ENCODE measurements at regions not wholly inside any gene's neighbourhood (a gene's known extent, or its start where the extent isn't known, plus 50 kb on each side); places are given as distances from the start of the nearest gene placed in this dataset.

DNA sequence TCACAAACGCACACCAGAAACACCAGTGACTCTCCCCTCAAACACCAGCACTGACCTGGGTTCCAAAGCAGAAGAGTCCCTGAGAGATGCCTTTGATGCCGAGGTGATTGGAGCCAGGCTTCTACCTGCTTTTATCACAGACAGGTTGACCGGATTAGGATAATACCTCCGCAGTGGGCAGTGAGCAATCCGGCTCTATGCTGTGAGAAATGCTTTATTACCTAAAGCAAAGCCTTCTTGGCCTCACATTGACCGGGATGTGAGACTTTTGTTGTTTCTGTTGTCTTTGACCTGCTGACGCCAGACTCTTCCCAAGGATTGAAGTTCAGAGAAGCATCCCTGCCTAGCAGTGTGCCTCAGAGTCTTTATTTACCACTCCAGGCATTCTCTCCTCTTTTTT, 320.3 kb upstream of the CLINT1 start:
- DNase-seq (ENCODE audit: low spot score): no peak
- H3K27ac Mint-ChIP-seq: no peak overlapping the region
- ChIA-PET CTCF (no interaction called here), POLR2A (no interaction called here)
- H3K36me3 Mint-ChIP-seq: no peaks in the 10 kb centered on the region
- TF ChIP-seq ZMAT4 (CRISPR knock-in tag; IDR thresholded peaks at IDR 0.05): no peak
- TF ChIP-seq FOXP1 (CRISPR knock-in tag; IDR thresholded peaks at IDR 0.05; ENCODE audit: borderline replicate concordance): no peak
- no peak for TF ChIP-seq ZNF121 (CRISPR knock-in tag; IDR thresholded peaks at IDR 0.05)
- TF ChIP-seq NR2C2 (CRISPR knock-in tag; IDR thresholded peaks at IDR 0.05): no peak
- TF ChIP-seq, protein P1, sequence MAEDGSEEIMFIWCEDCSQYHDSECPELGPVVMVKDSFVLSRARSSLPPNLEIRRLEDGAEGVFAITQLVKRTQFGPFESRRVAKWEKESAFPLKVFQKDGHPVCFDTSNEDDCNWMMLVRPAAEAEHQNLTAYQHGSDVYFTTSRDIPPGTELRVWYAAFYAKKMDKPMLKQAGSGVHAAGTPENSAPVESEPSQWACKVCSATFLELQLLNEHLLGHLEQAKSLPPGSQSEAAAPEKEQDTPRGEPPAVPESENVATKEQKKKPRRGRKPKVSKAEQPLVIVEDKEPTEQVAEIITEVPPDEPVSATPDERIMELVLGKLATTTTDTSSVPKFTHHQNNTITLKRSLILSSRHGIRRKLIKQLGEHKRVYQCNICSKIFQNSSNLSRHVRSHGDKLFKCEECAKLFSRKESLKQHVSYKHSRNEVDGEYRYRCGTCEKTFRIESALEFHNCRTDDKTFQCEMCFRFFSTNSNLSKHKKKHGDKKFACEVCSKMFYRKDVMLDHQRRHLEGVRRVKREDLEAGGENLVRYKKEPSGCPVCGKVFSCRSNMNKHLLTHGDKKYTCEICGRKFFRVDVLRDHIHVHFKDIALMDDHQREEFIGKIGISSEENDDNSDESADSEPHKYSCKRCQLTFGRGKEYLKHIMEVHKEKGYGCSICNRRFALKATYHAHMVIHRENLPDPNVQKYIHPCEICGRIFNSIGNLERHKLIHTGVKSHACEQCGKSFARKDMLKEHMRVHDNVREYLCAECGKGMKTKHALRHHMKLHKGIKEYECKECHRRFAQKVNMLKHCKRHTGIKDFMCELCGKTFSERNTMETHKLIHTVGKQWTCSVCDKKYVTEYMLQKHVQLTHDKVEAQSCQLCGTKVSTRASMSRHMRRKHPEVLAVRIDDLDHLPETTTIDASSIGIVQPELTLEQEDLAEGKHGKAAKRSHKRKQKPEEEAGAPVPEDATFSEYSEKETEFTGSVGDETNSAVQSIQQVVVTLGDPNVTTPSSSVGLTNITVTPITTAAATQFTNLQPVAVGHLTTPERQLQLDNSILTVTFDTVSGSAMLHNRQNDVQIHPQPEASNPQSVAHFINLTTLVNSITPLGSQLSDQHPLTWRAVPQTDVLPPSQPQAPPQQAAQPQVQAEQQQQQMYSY (CRISPR knock-in tag; IDR thresholded peaks at IDR 0.05): no peak
- no peak for TF ChIP-seq ZNF232 (CRISPR knock-in tag; IDR thresholded peaks at IDR 0.05)
- TF ChIP-seq TP53 (CRISPR knock-in tag; IDR thresholded peaks at IDR 0.05): no peak
- TF ChIP-seq ETV6 (CRISPR knock-in tag; IDR thresholded peaks at IDR 0.05): no peak
- TF ChIP-seq, protein P2, sequence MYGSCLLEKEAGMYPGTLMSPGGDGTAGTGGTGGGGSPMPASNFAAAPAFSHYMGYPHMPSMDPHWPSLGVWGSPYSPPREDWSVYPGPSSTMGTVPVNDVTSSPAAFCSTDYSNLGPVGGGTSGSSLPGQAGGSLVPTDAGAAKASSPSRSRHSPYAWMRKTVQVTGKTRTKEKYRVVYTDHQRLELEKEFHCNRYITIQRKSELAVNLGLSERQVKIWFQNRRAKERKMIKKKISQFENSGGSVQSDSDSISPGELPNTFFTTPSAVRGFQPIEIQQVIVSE (CRISPR knock-in tag; IDR thresholded peaks at IDR 0.05; ENCODE audit: borderline replicate concordance): no peak
- TF ChIP-seq SMAD4 (CRISPR knock-in tag; IDR thresholded peaks at IDR 0.05): no peak
- TF ChIP-seq ATF3 (CRISPR knock-in tag; conservative IDR thresholded peaks at IDR 0.05): no peak
- no peak for TF ChIP-seq NFATC4 (CRISPR knock-in tag; IDR thresholded peaks at IDR 0.05)
- no peak for TF ChIP-seq MAX (CRISPR knock-in tag; IDR thresholded peaks at IDR 0.05)
- no peak for TF ChIP-seq JUN (CRISPR knock-in tag; IDR thresholded peaks at IDR 0.05)
- no peak for TF ChIP-seq AFF4 (CRISPR knock-in tag; IDR thresholded peaks at IDR 0.05; ENCODE audit: borderline replicate concordance)
- no peak for TF ChIP-seq TEAD1 (CRISPR knock-in tag; IDR thresholded peaks at IDR 0.05)
- TF ChIP-seq GRHL2 (CRISPR knock-in tag; IDR thresholded peaks at IDR 0.05; ENCODE audit: insufficient replicate concordance, severe bottlenecking): no peak
- no peak for TF ChIP-seq ARID4B (CRISPR knock-in tag; IDR thresholded peaks at IDR 0.05; ENCODE audit: borderline replicate concordance)
- H3K4me1 Mint-ChIP-seq: peaks cover 11% of the 10 kb centered on the region
- no peak overlapping the region for H3K4me3 Mint-ChIP-seq
- ATAC-seq: no peak
- H3K9me3 Mint-ChIP-seq: no peaks in the 10 kb centered on the region
- no peaks in the 10 kb centered on the region for H3K27me3 Mint-ChIP-seq (ENCODE audit: low read depth)

Measured in WTC11 (cell line).